GM12891 (cell line): ENCODE measurements at regions not wholly inside any gene's neighbourhood (a gene's known extent, or its start where the extent isn't known, plus 50 kb on each side); places are given as distances from the start of the nearest gene placed in this dataset.

Experiments
- POLR2A ChIP-seq: IDR thresholded peaks from 2 replicates; pipeline ENCODE4 v1.6.1; 2011; ENCODE audit warnings: low read depth, low read length, control low read depth
- POLR2AphosphoS5 ChIP-seq: IDR thresholded peaks from 2 replicates; pipeline ENCODE4 v1.6.1; 2011; ENCODE audit warnings: low read depth, low read length, control low read depth
- TAF1 ChIP-seq: IDR thresholded peaks from 2 replicates; pipeline ENCODE4 v1.6.1; 2011; ENCODE audit warnings: low read depth, low read length, control low read depth

DNA sequence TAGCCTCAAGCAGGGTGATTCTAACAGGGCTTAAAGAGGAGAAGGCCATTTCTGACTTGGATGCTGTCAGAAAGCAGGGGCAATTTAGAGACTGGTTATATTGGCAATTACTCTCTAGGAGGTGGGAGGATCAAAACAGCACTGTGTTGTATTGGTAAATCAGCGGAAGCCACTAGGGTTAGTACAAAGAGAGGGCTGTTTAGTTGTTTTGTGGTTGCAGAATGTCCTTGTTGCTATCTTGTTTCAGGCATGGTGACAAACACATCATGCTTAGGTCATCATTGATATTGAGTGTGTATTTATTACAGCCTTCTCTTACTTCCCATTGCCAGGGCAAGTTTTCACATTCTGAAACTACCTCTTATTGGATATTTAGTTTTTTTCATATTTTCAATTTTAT, 165.3 kb downstream of the TAF11L14 start:
- TF ChIP-seq POLR2A (no peak), POLR2AphosphoS5 (no peak), TAF1 (no peak)
